SU-DHL-6 (cell line): ENCODE measurements at regions not wholly inside any gene's neighbourhood (a gene's known extent, or its start where the extent isn't known, plus 50 kb on each side); places are given as distances from the start of the nearest gene placed in this dataset.

Source experiments
- H2AFZ ChIP-seq: fragments of 200-600 bp; sonication (generic); 2 replicates; pipeline ENCODE4 v1.6.1; 2014; ENCODE audit warnings: low read depth, mild to moderate bottlenecking, moderate library complexity, mixed read lengths, antibody characterized with exemption, low read length; ENCODE audit not compliant: severe bottlenecking
- H3F3A ChIP-seq: fragments of 200-600 bp; shearing (Covaris generic); 2 replicates; pipeline ENCODE4 v1.6.0; 2016; ENCODE audit warnings: antibody characterized with exemption, mild to moderate bottlenecking; ENCODE audit not compliant: insufficient read depth
- H3K27ac ChIP-seq: fragments of 200-600 bp; sonication (generic); 2 replicates; pipeline ENCODE4 v1.5.1; 2016; ENCODE audit warnings: low read depth, mild to moderate bottlenecking, low read length, moderate library complexity, mixed read lengths
- H3K27me3 ChIP-seq: fragments of 200-600 bp; sonication (generic), shearing (Covaris generic); 2 replicates; pipeline ENCODE4 v1.6.0; 2014; ENCODE audit warnings: mild to moderate bottlenecking, low read length
- H3K36me3 ChIP-seq: fragments of 200-600 bp; sonication (generic); 2 replicates; pipeline ENCODE4 v1.6.1; 2014; ENCODE audit warnings: mild to moderate bottlenecking, low read length, mixed read lengths
- H3K4me2 ChIP-seq: fragments of 300-600, 200-600 bp; shearing (Covaris generic), sonication (generic); 2 replicates; pipeline ENCODE4 v1.6.0; 2014; ENCODE audit warnings: low read length, low read depth, mild to moderate bottlenecking; ENCODE audit not compliant: poor library complexity, severe bottlenecking
- H3K4me3 ChIP-seq: fragments of 200-600 bp; sonication (generic); 2 replicates; pipeline ENCODE4 v1.5.1; 2014; ENCODE audit warnings: antibody characterized with exemption, low read length, mild to moderate bottlenecking, mixed read lengths; ENCODE audit not compliant: insufficient read depth, poor library complexity, severe bottlenecking
- H3K79me2 ChIP-seq: fragments of 200-600 bp; sonication (generic); 2 replicates; pipeline ENCODE4 v1.6.1; 2014; ENCODE audit warnings: mild to moderate bottlenecking, low read length, moderate library complexity; ENCODE audit not compliant: insufficient read depth
- H3K9ac ChIP-seq: fragments of 200-600 bp; sonication (generic); 2 replicates; pipeline ENCODE4 v1.7.0; 2014; ENCODE audit warnings: mild to moderate bottlenecking, low read length
- H3K9me2 ChIP-seq: fragments of 200-600 bp; sonication (generic); replicated peaks from 2 replicates; pipeline ENCODE4 v1.6.1; 2014; ENCODE audit warnings: low read length; ENCODE audit not compliant: insufficient read depth
- H3K9me3 ChIP-seq: fragments of 200-600 bp; sonication (generic); 2 replicates; pipeline ENCODE4 v1.6.1; 2014; ENCODE audit warnings: low read length, mixed read lengths; ENCODE audit not compliant: insufficient read depth
- H4K20me1 ChIP-seq: fragments of 200-600 bp; sonication (generic); 2 replicates; pipeline ENCODE4 v1.6.1; 2014; ENCODE audit warnings: low read depth, mild to moderate bottlenecking, antibody characterized with exemption, low read length, moderate library complexity, mixed read lengths
- CTCF ChIP-seq: fragments of 200-600 bp; sonication (generic); IDR thresholded peaks from one replicate; pipeline ENCODE4 v1.5.1; 2017; ENCODE audit warnings: antibody characterized with exemption, mild to moderate bottlenecking, low read length, moderate library complexity; ENCODE audit not compliant: insufficient read depth, poor library complexity, severe bottlenecking
- EZH2phosphoT487 ChIP-seq: fragments of 200-600 bp; sonication (generic), shearing (Covaris generic); conservative IDR thresholded peaks from 2 replicates; pipeline ENCODE4 v1.6.1; 2018; ENCODE audit warnings: mild to moderate bottlenecking, antibody characterized with exemption, low read length, moderate library complexity, mixed read lengths

GRCh38 chr1:61518670-61519400, 206.1 kb downstream of the TM2D1 start:
- Histone ChIP-seq H3K4me3 (no peak overlapping the region), H4K20me1 (no peaks in the 10 kb centered on the region), H3K9me3 (no peaks in the 10 kb centered on the region), H3K27ac (no peak overlapping the region), H3K27me3 (no peaks in the 10 kb centered on the region), H3F3A (no peaks in the 10 kb centered on the region), H2AFZ (no peak overlapping the region), H3K9me2 (no peaks in the 10 kb centered on the region), H3K79me2 (no peaks in the 10 kb centered on the region), H3K4me2 (no peak overlapping the region), H3K9ac (no peak overlapping the region), H3K36me3 (no peaks in the 10 kb centered on the region)
- TF ChIP-seq CTCF (no peak), EZH2phosphoT487 (no peak)

- Histone ChIP-seq H3K27ac (no peak overlapping the region), H3F3A (no peaks in the 10 kb centered on the region)
- TF ChIP-seq EZH2phosphoT487 (no peak), CTCF (no peak)
These were observed 207.6 kb downstream of the TM2D1 start for GRCh38 chr1:61517345-61517744.

GRCh38 chr1:61515096-61515495, 209.8 kb downstream of the TM2D1 start:
- Histone ChIP-seq H3K9ac (no peak overlapping the region), H3K4me3 (no peak overlapping the region), H3K79me2 (no peaks in the 10 kb centered on the region), H2AFZ (no peak overlapping the region), H3K4me2 (no peak overlapping the region), H3K36me3 (no peaks in the 10 kb centered on the region), H4K20me1 (no peaks in the 10 kb centered on the region), H3K9me2 (no peaks in the 10 kb centered on the region), H3K27me3 (no peaks in the 10 kb centered on the region), H3K9me3 (no peaks in the 10 kb centered on the region), H3K27ac (no peak overlapping the region), H3F3A (no peaks in the 10 kb centered on the region)
- TF ChIP-seq CTCF = no peak

More at GRCh38 chr1:61517345-61517744, 207.6 kb downstream of the TM2D1 start:
- no peak overlapping the region for H3K4me3 ChIP-seq
- H3K79me2 ChIP-seq = no peaks in the 10 kb centered on the region
- no peak overlapping the region for H2AFZ ChIP-seq
- H4K20me1 ChIP-seq = no peaks in the 10 kb centered on the region
- no peaks in the 10 kb centered on the region for H3K9me2 ChIP-seq
- no peak overlapping the region for H3K9ac ChIP-seq
- no peak overlapping the region for H3K4me2 ChIP-seq
- H3K27me3 ChIP-seq = no peaks in the 10 kb centered on the region
- no peaks in the 10 kb centered on the region for H3K36me3 ChIP-seq
- no peaks in the 10 kb centered on the region for H3K9me3 ChIP-seq
